IMR-90 (cell line): ENCODE measurements at regions not wholly inside any gene's neighbourhood (a gene's known extent, or its start where the extent isn't known, plus 50 kb on each side); places are given as distances from the start of the nearest gene placed in this dataset.
"Not testable (repeated sequence)": the region's sequence is repeated elsewhere in the genome, so short reads cannot be mapped to it uniquely, and the experiment has no call there.

ENCODE experiments used
- POLR2A ChIP-seq: IDR thresholded peaks from 2 replicates; pipeline ENCODE4 v1.6.1; 2012; ENCODE audit warnings: mild to moderate bottlenecking, low read depth, low read length
- RAD21 ChIP-seq: IDR thresholded peaks from 2 replicates; pipeline ENCODE4 v1.6.1; 2012; ENCODE audit warnings: low read length, improper control_type of control experiment
- SMC3 ChIP-seq: fragments of 150-350 bp; IDR thresholded peaks from 2 replicates; pipeline ENCODE4 v1.6.1; 2016; ENCODE audit warnings: low read depth, mild to moderate bottlenecking, antibody characterized with exemption, low read length, moderate library complexity
- TF ChIP-seq, protein P1 (sequence below): conservative IDR thresholded peaks from 2 replicates; pipeline ENCODE4 v1.5.1; 2012; ENCODE audit warnings: mild to moderate bottlenecking, low read depth, low read length, improper control_type of control experiment

GRCh38 chr5:17066026-17066425, 129.9 kb upstream of the MYO10 start:
- not testable (repeated sequence) for TF ChIP-seq POLR2A, SMC3, RAD21
- TF ChIP-seq, protein P1, sequence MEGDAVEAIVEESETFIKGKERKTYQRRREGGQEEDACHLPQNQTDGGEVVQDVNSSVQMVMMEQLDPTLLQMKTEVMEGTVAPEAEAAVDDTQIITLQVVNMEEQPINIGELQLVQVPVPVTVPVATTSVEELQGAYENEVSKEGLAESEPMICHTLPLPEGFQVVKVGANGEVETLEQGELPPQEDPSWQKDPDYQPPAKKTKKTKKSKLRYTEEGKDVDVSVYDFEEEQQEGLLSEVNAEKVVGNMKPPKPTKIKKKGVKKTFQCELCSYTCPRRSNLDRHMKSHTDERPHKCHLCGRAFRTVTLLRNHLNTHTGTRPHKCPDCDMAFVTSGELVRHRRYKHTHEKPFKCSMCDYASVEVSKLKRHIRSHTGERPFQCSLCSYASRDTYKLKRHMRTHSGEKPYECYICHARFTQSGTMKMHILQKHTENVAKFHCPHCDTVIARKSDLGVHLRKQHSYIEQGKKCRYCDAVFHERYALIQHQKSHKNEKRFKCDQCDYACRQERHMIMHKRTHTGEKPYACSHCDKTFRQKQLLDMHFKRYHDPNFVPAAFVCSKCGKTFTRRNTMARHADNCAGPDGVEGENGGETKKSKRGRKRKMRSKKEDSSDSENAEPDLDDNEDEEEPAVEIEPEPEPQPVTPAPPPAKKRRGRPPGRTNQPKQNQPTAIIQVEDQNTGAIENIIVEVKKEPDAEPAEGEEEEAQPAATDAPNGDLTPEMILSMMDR, result not testable (repeated sequence)
